ENCODE measurements at regions not wholly inside any gene's neighbourhood (a gene's known extent, or its start where the extent isn't known, plus 50 kb on each side); places are given as distances from the start of the nearest gene placed in this dataset.

DNA sequence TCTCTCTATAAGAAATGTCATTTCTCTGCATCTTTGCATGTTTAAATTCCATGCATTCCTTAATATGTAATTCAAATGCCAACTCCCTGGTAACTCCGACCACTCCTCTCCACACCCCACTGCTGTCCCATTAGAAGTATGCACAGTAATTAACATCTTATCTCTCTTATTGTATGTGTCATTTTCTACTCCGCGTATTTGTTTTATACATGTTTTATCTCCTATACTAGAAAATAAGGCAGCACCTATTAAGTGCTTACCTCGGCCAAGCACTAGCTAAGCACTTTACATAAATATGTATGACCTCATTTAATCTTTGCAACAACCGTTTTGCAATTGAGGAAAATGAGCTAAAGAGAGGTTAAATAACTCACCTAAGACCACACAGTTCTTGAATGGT lies 469.8 kb downstream of the BCAT1 start:
- no peak overlapping the region for H3K4me3 ChIP-seq (ENCODE audit: low read length in 3 of 3)
- DNase-seq (no peak), FAIRE-seq (no peak)
- no peaks in the 10 kb centered on the region for H3K9me3 ChIP-seq (ENCODE audit: control insufficient read depth in 2 of 3, insufficient read depth in 1 of 3, low read length in 3 of 3)
- H3K9ac ChIP-seq (ENCODE audit: low read length in 3 of 3), result no peak overlapping the region
- H3K4me1 ChIP-seq (ENCODE audit: control insufficient read depth in 2 of 3, insufficient read depth in 2 of 3, low read depth in 1 of 3, low read length in 3 of 3), result no peaks in the 10 kb centered on the region
- TF ChIP-seq, protein P1, sequence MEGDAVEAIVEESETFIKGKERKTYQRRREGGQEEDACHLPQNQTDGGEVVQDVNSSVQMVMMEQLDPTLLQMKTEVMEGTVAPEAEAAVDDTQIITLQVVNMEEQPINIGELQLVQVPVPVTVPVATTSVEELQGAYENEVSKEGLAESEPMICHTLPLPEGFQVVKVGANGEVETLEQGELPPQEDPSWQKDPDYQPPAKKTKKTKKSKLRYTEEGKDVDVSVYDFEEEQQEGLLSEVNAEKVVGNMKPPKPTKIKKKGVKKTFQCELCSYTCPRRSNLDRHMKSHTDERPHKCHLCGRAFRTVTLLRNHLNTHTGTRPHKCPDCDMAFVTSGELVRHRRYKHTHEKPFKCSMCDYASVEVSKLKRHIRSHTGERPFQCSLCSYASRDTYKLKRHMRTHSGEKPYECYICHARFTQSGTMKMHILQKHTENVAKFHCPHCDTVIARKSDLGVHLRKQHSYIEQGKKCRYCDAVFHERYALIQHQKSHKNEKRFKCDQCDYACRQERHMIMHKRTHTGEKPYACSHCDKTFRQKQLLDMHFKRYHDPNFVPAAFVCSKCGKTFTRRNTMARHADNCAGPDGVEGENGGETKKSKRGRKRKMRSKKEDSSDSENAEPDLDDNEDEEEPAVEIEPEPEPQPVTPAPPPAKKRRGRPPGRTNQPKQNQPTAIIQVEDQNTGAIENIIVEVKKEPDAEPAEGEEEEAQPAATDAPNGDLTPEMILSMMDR (IDR thresholded peaks at IDR 0.05; ENCODE audit: borderline replicate concordance, extremely low read depth, insufficient read depth), result no peak
- intact Hi-C loops (cut with DNase I), result no loop called here
- H3K27me3 ChIP-seq (ENCODE audit: control insufficient read depth, insufficient read depth, low read length), result no peaks in the 10 kb centered on the region
- no peak overlapping the region for H3K27ac ChIP-seq (ENCODE audit: low read depth in 2 of 2, low read length in 2 of 2)
- H3K36me3 ChIP-seq (ENCODE audit: control insufficient read depth in 2 of 3, insufficient read depth in 3 of 3, low read length in 3 of 3), result no peaks in the 10 kb centered on the region

DNA sequence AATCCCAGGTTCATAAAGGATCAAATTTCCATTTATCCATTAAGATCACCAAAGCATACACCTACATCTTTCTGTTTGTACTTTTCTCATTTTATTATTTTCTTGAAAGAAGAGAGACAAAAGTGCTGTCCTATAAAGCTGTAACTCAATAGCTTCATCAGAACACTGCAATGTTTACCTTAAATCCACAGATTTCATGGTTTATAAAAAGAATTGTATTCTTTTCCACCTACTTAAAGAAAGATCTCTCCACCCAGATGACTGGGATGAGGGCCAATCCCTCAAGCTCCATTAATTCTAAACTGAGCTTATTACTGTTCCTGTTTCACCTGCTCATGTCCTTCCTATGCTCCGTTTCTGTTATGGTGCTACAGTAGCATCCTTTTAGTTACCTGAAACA lies 470.6 kb downstream of the BCAT1 start:
- Histone ChIP-seq H3K4me3 (ENCODE audit: low read length in 3 of 3) (no peak overlapping the region), H3K27me3 (ENCODE audit: control insufficient read depth, insufficient read depth, low read length) (no peaks in the 10 kb centered on the region), H3K36me3 (ENCODE audit: control insufficient read depth in 2 of 3, insufficient read depth in 3 of 3, low read length in 3 of 3) (no peaks in the 10 kb centered on the region), H3K9me3 (ENCODE audit: control insufficient read depth in 2 of 3, insufficient read depth in 1 of 3, low read length in 3 of 3) (no peaks in the 10 kb centered on the region), H3K4me1 (ENCODE audit: control insufficient read depth in 2 of 3, insufficient read depth in 2 of 3, low read depth in 1 of 3, low read length in 3 of 3) (no peaks in the 10 kb centered on the region), H3K27ac (ENCODE audit: low read depth in 2 of 2, low read length in 2 of 2) (no peak overlapping the region), H3K9ac (ENCODE audit: low read length in 3 of 3) (no peak overlapping the region)
- intact Hi-C loops (cut with DNase I), result no loop called here
- TF ChIP-seq, protein P1 (IDR thresholded peaks at IDR 0.05; ENCODE audit: borderline replicate concordance, extremely low read depth, insufficient read depth), result no peak
- DNase-seq (no peak), FAIRE-seq (no peak)

DNA sequence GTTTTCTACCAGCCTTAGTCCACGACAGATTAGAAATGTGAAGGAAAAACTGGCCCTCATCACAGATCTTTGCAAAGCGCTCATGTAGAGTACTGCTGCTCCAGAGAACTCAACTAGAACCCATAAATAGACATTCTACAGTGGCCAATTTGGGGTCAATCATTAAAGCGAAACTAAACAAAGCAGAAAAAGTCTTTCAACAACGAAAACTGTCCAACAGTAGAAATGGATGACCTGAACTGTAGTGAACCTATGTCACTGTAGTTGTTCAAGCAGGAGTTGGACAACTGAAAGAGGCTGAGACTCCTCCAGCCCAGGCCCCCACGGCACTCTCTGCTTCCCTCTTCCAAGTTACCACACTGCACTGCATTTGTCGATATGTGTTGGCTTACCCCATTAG lies 472.6 kb downstream of the BCAT1 start:
- H3K27ac ChIP-seq (ENCODE audit: low read depth in 2 of 2, low read length in 2 of 2), result peak overlapping the region in 1 of 2 donors; percentile 23
- no peaks in the 10 kb centered on the region for H3K9me3 ChIP-seq (ENCODE audit: control insufficient read depth in 2 of 3, insufficient read depth in 1 of 3, low read length in 3 of 3)
- no peak overlapping the region for H3K9ac ChIP-seq (ENCODE audit: low read length in 3 of 3)
- TF ChIP-seq, protein P1 (IDR thresholded peaks at IDR 0.05; ENCODE audit: borderline replicate concordance, extremely low read depth, insufficient read depth), result no peak
- intact Hi-C loops (cut with DNase I), result no loop called here
- H3K4me3 ChIP-seq (ENCODE audit: low read length in 3 of 3), result no peak overlapping the region
- DNase-seq, result no peak
- H3K27me3 ChIP-seq (ENCODE audit: control insufficient read depth, insufficient read depth, low read length), result no peaks in the 10 kb centered on the region
- H3K36me3 ChIP-seq (ENCODE audit: control insufficient read depth in 2 of 3, insufficient read depth in 3 of 3, low read length in 3 of 3), result no peaks in the 10 kb centered on the region
- no peak for FAIRE-seq
- H3K4me1 ChIP-seq (ENCODE audit: control insufficient read depth in 2 of 3, insufficient read depth in 2 of 3, low read depth in 1 of 3, low read length in 3 of 3), result no peaks in the 10 kb centered on the region

DNA sequence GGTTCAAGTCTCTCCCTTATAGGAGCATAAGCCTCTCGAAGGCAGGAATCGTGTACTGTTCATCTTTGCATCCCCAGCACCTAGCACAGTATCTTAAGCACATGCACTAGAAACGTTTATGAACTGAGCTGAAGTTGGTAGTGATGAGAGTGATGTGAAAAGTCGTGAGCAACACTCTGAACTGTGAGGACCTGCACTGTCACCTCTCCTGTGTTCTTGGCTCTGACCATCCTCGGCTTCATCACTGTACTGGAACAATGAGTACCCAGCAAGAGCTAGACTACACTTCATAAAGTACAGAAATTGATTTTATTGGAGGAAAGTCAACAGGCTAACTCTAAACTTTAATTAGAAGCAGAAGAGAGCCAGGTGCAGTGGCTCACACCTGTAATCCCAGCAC lies 473.6 kb downstream of the BCAT1 start:
- intact Hi-C loops (cut with DNase I), result no loop called here
- Histone ChIP-seq H3K9ac (ENCODE audit: low read length in 3 of 3) (no peak overlapping the region), H3K27me3 (ENCODE audit: control insufficient read depth, insufficient read depth, low read length) (no peaks in the 10 kb centered on the region), H3K27ac (ENCODE audit: low read depth in 2 of 2, low read length in 2 of 2) (no peak overlapping the region), H3K36me3 (ENCODE audit: control insufficient read depth in 2 of 3, insufficient read depth in 3 of 3, low read length in 3 of 3) (no peaks in the 10 kb centered on the region), H3K9me3 (ENCODE audit: control insufficient read depth in 2 of 3, insufficient read depth in 1 of 3, low read length in 3 of 3) (no peaks in the 10 kb centered on the region), H3K4me1 (ENCODE audit: control insufficient read depth in 2 of 3, insufficient read depth in 2 of 3, low read depth in 1 of 3, low read length in 3 of 3) (no peaks in the 10 kb centered on the region), H3K4me3 (ENCODE audit: low read length in 3 of 3) (no peak overlapping the region)
- TF ChIP-seq, protein P1 (IDR thresholded peaks at IDR 0.05; ENCODE audit: borderline replicate concordance, extremely low read depth, insufficient read depth), result no peak
- no peak for FAIRE-seq
- DNase-seq, result no peak

Measured in kidney (tissue), 13 donors.